ENCODE measurements at regions not wholly inside any gene's neighbourhood (a gene's known extent, or its start where the extent isn't known, plus 50 kb on each side); places are given as distances from the start of the nearest gene placed in this dataset.

DNA sequence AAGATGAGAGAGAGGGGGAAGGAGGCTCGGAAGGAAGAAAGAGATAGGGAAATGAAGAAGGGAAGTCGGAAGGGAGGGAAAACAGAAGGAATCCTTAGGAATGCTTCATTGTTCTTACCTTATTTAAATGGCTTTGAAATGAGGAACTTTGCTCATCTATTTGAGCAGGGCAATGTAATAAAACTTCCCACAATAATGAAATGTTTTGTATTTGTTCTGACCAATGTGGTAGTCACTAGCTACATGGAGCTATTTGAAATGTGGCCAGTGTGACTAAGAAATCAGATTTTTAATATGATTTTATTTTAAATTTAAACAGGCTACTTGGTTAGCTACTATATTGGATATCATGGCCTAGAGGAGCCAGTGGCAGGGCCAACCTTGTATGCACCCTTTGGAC is 510.6 kb downstream of the HTR7 start:
- no peak for DNase-seq

DNA sequence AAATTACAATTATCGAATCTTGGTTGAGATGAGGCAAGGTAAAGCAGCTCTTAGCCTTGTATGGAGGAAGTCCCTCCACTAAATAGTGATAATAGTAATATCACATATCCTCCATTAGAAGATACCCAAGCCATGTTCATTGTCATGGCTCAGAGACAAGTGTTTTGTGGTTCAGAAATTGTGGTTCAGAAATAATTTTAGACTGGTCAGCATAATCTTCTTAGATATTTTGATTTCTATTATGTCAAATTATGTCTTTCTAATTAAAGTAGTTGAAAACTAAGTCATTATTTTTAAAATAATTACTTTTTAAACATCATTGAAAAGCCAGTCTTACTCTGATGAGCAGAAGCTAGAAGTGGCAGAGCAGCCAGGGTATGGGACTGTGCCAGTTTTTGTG is 507.7 kb downstream of the HTR7 start:
- DNase-seq: no peak

- no peak for DNase-seq
Observed at GRCh38 chr10:90352288-90352687, 505.6 kb downstream of the HTR7 start.

GRCh38 chr10:90354914-90355313 is 502.9 kb downstream of the HTR7 start:
- no peak for DNase-seq

- DNase-seq: no peak
Observed at GRCh38 chr10:90363799-90364483, 493.9 kb downstream of the HTR7 start.

DNA sequence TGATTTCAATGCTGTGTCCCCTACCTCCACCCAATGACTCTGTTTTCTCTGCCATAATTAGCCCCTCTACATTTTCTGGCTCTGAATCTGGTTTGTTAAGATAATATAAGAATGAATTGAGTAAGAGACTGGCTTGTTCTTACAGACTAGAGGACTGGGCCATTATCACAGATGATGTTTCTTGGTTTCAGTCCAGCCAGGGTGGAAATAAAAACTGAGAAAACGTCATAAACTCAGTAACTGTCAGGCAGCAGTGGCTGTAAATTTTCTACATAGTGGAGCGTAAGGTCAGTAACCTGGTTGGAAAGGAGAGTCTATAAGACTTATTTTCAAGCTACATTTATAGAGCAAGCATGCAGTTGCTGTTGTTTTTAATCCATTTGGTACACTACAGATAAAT is 485.4 kb downstream of the HTR7 start:
- no peak for DNase-seq

DNA sequence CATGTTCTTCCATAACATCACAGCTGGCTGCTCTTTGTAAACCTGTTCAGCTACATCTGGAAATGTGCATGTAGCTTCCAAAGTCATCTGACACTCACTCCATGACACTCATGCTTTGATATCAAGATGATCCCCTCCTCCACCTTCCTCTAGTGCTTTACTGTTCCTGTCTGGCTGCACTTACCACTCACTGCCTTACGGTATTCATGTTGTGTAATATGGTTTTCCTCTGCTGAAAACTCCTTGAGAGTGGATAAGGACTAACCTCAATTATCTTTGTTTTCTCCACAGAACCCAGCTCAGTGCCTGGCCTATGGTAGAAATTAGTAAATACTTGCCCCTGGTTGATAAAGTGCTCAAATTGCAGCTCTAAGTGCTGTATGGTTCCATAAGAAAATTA is 483.9 kb downstream of the HTR7 start:
- no peak for DNase-seq

DNA sequence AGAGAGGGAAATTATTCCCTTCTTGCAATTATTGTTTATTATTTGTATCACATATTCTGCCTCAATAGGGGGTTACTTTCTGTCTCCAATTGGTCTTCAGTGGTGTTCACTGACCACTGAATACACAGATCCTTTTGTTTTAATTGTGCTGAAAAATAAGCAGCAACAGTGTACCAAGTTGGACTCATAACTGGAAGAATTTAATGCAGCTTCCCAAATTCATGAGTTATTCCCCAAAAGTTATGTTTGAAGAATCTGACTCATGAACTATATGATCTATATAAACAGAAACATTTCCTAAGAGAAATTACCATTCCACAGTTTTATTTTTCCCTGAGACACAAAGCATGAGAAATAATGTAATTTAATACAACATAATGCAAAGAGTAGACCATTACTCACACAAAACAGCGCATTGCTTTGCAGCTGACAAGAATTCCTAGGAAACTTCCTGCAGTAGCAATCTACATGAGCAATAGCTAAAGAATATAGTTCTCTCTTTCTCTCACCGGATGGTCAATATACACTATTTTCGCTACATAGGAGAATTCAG is 479.2 kb downstream of the HTR7 start:
- DNase-seq: no peak

DNA sequence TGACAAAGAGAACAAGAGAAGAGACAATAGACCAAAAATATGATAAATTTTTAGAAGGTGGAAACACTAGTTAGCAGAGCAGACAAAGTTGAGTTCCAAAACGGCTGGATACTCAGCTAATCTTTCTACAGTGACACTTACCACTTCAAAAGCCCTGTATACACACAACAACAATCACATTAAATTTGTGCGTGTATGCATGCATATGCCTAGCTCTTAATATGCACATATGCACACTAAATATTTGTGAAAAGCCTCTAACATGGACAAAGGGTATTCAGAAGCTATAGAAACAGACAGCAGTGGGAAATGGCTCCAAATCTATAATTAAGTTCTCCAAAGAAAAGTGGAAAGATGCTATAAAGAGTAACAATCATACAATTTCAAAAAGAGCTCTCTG is 476.4 kb downstream of the HTR7 start:
- DNase-seq: no peak

DNA sequence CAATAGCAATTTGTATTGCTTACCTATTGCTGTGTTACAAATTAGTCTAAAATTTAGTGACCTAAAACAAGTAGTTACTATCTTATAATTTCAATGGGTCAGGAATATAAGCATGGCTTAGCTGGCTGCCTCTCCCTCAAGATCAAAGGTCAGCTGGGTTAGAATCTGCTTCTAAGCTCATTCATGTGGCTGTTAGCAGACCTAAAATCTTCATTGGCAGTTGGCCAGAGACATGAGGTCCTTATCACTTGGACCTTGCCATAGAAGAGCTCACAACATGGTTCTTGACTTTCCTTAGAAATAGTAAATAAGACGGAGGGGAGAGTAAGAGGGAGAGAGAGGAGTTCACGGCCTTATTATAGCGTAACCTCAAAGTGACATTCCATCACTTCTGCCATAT is 468.0 kb downstream of the HTR7 start:
- no peak for DNase-seq

- DNase-seq: no peak
Observed at GRCh38 chr10:90394311-90394710, 463.5 kb downstream of the HTR7 start.

GRCh38 chr10:90396721-90397120 is 461.1 kb downstream of the HTR7 start:
- no peak for DNase-seq

- no peak for DNase-seq
Observed at GRCh38 chr10:90398566-90398965, 459.3 kb downstream of the HTR7 start.

DNA sequence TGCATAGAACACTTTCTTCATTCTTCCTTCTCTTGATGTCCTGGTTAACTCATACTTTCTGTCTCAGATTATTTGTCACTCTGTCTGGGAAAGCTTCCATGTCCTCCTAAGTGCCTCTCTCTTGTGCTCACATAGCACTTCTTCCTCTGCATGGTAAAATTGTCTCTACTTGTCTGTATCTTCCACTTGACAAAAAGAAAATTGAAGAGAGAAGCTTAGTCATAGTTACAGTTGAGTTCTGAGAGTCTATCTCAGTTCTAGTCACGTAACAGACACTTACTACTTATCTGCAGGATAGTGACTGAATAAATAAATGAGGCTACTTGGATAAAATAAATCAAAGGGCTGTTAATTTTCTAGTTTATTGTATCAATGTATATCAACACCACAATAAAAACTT is 458.1 kb downstream of the HTR7 start:
- no peak for DNase-seq

DNA sequence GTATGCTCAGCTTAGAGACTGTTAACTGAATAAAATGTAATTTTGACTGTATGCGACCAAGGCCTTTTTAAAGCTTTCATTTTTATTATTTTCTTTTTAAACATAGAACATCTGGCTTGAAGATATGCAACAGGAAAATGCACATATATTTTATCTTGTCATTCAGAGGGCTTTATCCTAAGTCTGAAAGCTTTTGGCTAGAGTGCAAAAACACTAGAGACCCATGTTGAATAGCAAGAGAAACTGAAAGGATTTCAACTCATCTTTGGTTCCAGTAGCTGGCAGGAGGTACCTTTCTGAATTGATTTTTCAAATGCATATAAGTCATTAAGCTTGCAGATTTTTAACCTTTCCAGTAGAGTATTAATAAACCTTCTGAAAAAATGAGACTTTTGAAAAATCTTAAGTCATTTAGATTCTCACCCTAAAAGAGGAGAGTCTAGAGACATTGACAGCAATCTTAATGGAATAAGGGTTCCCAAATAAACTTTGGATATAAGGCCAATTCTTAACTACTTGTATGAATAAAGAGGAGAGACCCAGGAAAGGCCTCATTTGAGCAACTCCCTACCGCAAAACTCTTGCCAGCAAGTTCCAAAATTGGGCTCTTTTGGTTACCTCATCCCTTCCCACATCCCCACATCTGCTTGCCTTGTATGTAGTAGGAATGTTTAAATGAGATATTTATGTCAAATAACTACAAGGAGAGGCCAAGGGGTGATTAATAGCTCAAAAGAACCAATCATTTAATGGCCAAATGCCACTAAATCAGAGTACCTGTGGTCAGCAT is 454.4 kb downstream of the HTR7 start:
- DNase-seq: no peak

GRCh38 chr10:90407131-90407530 is 450.7 kb downstream of the HTR7 start:
- no peak for DNase-seq

GRCh38 chr10:90407851-90408250 is 450.0 kb downstream of the HTR7 start:
- DNase-seq: no peak

- DNase-seq: no peak
Observed at GRCh38 chr10:90412582-90412981, 445.3 kb downstream of the HTR7 start.

DNA sequence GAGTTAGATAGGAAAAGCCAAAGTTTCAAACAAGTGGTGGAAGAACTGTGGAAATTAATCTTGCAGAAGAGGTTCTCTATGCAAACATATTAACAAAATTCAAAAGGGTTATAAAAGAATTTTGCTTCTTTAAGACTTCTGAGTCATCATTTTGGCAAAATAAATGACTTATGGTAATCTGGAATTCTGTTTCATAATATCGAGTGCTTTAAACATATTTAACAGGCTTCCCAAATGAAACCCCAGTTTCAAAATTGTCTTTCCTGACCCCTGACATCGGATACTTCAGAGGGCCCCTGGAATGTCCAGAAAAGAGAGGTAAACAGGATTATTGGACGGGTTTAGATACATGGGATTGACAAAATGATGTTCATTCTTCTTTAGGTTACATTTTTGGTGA is 444.6 kb downstream of the HTR7 start:
- DNase-seq: no peak

GRCh38 chr10:90414926-90415325 is 442.9 kb downstream of the HTR7 start:
- no peak for DNase-seq

DNA sequence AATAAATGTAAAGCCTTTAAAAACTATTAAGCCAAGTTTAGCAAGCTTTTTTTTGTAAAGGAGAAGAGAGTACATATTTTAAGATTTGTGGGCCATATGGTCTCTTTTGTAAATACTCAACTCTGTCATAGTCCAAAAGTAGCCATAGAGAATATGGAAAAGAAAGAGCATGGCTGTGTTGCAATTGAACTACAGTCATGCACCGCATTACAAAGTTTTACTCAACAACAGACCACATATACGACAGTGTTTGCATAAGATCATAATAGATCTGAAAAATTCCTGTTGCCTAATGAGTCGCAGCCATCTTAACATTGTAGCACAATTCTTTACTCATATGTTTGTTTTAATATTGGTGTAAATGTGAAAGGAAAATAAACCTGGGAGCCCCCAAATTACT is 440.8 kb downstream of the HTR7 start:
- no peak for DNase-seq

- no peak for DNase-seq
Observed at GRCh38 chr10:90417476-90418210, 440.2 kb downstream of the HTR7 start.

DNA sequence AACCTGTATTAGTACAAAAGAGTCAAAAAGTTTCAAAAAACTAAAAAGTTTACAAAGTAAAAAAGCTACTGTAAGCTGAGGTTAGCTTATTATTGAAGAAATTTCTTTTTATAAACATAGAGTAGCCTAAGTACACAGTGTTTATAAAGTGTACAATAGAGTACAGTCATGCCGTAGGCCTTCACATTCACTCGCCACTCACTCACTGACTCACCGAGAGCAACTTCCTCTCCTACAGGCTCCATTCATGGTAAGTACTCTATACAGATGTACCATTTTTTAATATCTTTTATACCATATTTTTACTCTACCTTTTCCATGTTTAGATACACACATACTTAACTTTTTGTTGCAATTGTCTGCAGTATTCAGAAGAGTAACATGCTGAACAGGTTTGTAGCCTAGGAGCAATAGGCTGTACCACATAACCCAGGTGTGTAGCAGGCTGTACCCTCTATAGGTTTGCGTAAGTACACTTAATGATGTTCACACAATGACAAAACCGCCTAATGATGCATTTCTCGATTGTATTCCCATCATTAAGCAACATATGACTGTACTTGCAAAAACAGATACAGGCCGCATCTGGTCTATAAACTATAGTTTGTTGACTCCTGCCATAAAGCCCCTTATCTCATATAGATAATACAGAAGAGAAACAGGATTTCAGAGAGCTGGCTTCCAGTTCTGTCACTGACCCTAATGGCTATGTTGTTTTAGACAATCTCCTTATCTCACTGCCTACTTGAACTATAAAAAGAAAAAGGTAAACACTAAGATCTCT is 438.8 kb downstream of the HTR7 start:
- no peak for DNase-seq

Data from NCI-H69 (cell line).